GM12872 (cell line): ENCODE measurements at regions not wholly inside any gene's neighbourhood (a gene's known extent, or its start where the extent isn't known, plus 50 kb on each side); places are given as distances from the start of the nearest gene placed in this dataset.

Experiments
- CTCF ChIP-seq: IDR thresholded peaks from 3 replicates; pipeline ENCODE4 v1.5.1; 2011; ENCODE audit warnings: low read depth, mild to moderate bottlenecking, low read length, moderate library complexity; ENCODE audit not compliant: insufficient read depth

DNA sequence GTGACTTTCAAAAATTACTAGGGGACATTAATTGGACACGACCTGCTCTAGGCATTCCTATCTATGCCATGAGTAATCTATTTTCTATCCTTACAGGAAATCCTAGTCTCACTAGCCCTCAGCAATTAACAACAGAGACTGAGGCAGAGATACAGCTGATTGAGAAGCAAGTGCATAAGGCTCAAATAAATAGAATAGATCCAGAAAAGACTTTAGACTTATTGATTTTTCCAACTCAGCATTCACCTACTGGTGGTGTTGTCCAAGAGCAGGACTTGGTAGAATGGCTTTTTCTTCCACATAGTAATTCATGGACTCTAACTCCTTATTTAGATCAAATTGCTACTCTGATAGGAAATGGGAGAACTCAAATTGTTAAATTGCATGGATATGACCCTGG is 148.0 kb downstream of the ZNF33B start:
- no peak for TF ChIP-seq CTCF

- no peak for TF ChIP-seq CTCF
Measured at GRCh38 chr10:42488416-42488815, 150.0 kb downstream of the ZNF33B start.

GRCh38 chr10:42482411-42482810 is 156.0 kb downstream of the ZNF33B start:
- TF ChIP-seq CTCF, result no peak

- TF ChIP-seq CTCF, result no peak
Measured at GRCh38 chr10:42479057-42479456, 159.3 kb downstream of the ZNF33B start.

GRCh38 chr10:42477170-42477569 is 161.2 kb downstream of the ZNF33B start:
- TF ChIP-seq CTCF, result no peak

DNA sequence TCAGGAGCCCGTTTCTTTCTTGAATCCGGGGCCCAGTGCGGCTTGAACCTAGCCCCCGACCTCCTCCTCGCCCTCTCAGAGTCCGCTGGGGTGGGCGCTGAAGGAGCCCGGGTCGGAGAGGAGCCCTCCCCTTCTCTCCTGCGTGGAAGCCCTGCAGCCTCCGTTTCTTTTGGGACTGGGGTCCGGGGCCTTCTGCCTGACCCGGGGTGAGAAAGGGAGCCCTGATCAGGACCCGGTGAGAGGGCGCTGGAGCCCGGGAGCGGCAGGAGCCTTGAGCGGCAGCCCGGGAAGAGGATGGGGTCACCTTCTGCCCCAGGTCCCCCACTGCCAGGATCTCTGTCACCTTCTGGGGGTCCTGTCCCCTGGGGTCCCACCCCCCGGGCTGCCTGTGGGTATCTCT is 162.3 kb downstream of the ZNF33B start:
- TF ChIP-seq CTCF, result no peak

- TF ChIP-seq CTCF, result no peak
Measured at GRCh38 chr10:42475168-42476098, 162.9 kb downstream of the ZNF33B start.
